WTC11 (cell line): ENCODE measurements at regions not wholly inside any gene's neighbourhood (a gene's known extent, or its start where the extent isn't known, plus 50 kb on each side); places are given as distances from the start of the nearest gene placed in this dataset.

Source experiments
- ATAC-seq: fragments of 200-7000 bp; cut with Tn5 transposase; 2 replicates; pipeline ENCODE4 v1.10.0; 2021; ENCODE audit warnings: mild to moderate bottlenecking, moderate library complexity
- CTCF ChIA-PET: fragments of 300-600 bp; sonication (Branson Sonifier 250); formaldehyde crosslinking; loops from one replicate; lab custom pipeline; 2021; ENCODE audit warnings: antibody characterized with exemption; lab: Charles Lee
- POLR2A ChIA-PET: fragments of 350-600 bp; sonication (Branson Sonifier 250); formaldehyde crosslinking; loops from one replicate; lab custom pipeline; 2021; ENCODE audit warnings: antibody characterized with exemption; lab: Charles Lee
- DNase-seq: peaks from one replicate; pipeline ENCODE4 v3.0.0; 2021; ENCODE audit warnings: low spot score
- H3K27ac Mint-ChIP-seq: 2 replicates; pipeline ENCODE4 v1.8.0; 2021; ENCODE audit warnings: mixed read lengths
- H3K27me3 Mint-ChIP-seq: 2 replicates; pipeline ENCODE4 v1.8.0; 2021; ENCODE audit warnings: low read depth, mild to moderate bottlenecking, moderate library complexity, mixed read lengths
- H3K36me3 Mint-ChIP-seq: 2 replicates; pipeline ENCODE4 v1.8.0; 2021; ENCODE audit warnings: mixed read lengths
- H3K4me1 Mint-ChIP-seq: 2 replicates; pipeline ENCODE4 v1.8.0; 2022; ENCODE audit warnings: mixed read lengths
- H3K4me3 Mint-ChIP-seq: 2 replicates; pipeline ENCODE4 v1.8.0; 2021; ENCODE audit warnings: mild to moderate bottlenecking, moderate library complexity, mixed read lengths
- H3K9me3 Mint-ChIP-seq: 2 replicates; pipeline ENCODE4 v1.8.0; 2021; ENCODE audit warnings: mixed read lengths
- CBFB ChIP-seq: sonication (generic); formaldehyde crosslinking; IDR thresholded peaks from 2 replicates; pipeline ENCODE4 v1.8.1; 2022; ENCODE audit warnings: mild to moderate bottlenecking, low read depth, missing genetic modification reagents
- E2F1 ChIP-seq: sonication (generic); formaldehyde crosslinking; IDR thresholded peaks from 2 replicates; pipeline ENCODE4 v1.8.0; 2022; ENCODE audit warnings: mild to moderate bottlenecking, missing genetic modification reagents
- E2F4 ChIP-seq: sonication (generic); formaldehyde crosslinking; IDR thresholded peaks from 2 replicates; pipeline ENCODE4 v1.8.1; 2022; ENCODE audit warnings: low read depth, mild to moderate bottlenecking, moderate library complexity, missing genetic modification reagents, borderline replicate concordance
- EMX1 ChIP-seq: fragments of 250-450 bp; sonication (Bioruptor Pico); IDR thresholded peaks from 2 replicates; pipeline ENCODE4 v1.8.0; 2021; ENCODE audit warnings: mild to moderate bottlenecking
- GTF2I ChIP-seq: fragments of 250-450 bp; sonication (Bioruptor Pico); conservative IDR thresholded peaks from 2 replicates; pipeline ENCODE4 v1.4.0; 2021; ENCODE audit warnings: mild to moderate bottlenecking
- JUN ChIP-seq: sonication (generic); formaldehyde crosslinking; IDR thresholded peaks from 2 replicates; pipeline ENCODE4 v1.8.0; 2023; ENCODE audit warnings: mild to moderate bottlenecking, missing genetic modification reagents
- NFYB ChIP-seq: sonication (generic); formaldehyde crosslinking; conservative IDR thresholded peaks from 2 replicates; pipeline ENCODE4 v1.8.0; 2022; ENCODE audit warnings: low read depth, missing genetic modification reagents
- PRDM15 ChIP-seq: sonication (generic); formaldehyde crosslinking; IDR thresholded peaks from 2 replicates; pipeline ENCODE4 v1.8.0; 2022; ENCODE audit warnings: missing genetic modification reagents
- PREB ChIP-seq: sonication (generic); formaldehyde crosslinking; IDR thresholded peaks from 2 replicates; pipeline ENCODE4 v1.8.1; 2022; ENCODE audit warnings: mild to moderate bottlenecking, missing genetic modification reagents, moderate library complexity, borderline replicate concordance
- RORB ChIP-seq: fragments of 250-450 bp; sonication (Bioruptor Pico); IDR thresholded peaks from 2 replicates; pipeline ENCODE4 v1.9.0; 2021; ENCODE audit warnings: mild to moderate bottlenecking
- SOX15 ChIP-seq: fragments of 250-450 bp; sonication (Bioruptor Pico); IDR thresholded peaks from 2 replicates; pipeline ENCODE4 v1.9.0; 2021; ENCODE audit warnings: mild to moderate bottlenecking
- STAT6 ChIP-seq: sonication (generic); formaldehyde crosslinking; conservative IDR thresholded peaks from 2 replicates; pipeline ENCODE4 v1.8.1; 2023; ENCODE audit warnings: mild to moderate bottlenecking, low read depth, missing genetic modification reagents, moderate library complexity
- ZNF121 ChIP-seq: sonication (generic); formaldehyde crosslinking; IDR thresholded peaks from 2 replicates; pipeline ENCODE4 v1.8.0; 2023; ENCODE audit warnings: missing genetic modification reagents
- ZNF425 ChIP-seq: fragments of 250-450 bp; sonication (Bioruptor Pico); conservative IDR thresholded peaks from 2 replicates; pipeline ENCODE4 v1.9.0; 2021; ENCODE audit warnings: mild to moderate bottlenecking
- ZNF671 ChIP-seq: fragments of 250-450 bp; sonication (Bioruptor Pico); IDR thresholded peaks from 2 replicates; pipeline ENCODE4 v1.8.0; 2021; ENCODE audit warnings: mild to moderate bottlenecking
- ZSCAN18 ChIP-seq: fragments of 250-450 bp; sonication (Bioruptor Pico); IDR thresholded peaks from 2 replicates; pipeline ENCODE4 v2.1.2; 2022; ENCODE audit warnings: mild to moderate bottlenecking, moderate library complexity
- TF ChIP-seq, protein P1 (sequence below): sonication (generic); formaldehyde crosslinking; IDR thresholded peaks from 2 replicates; pipeline ENCODE4 v1.8.1; 2023; ENCODE audit warnings: mild to moderate bottlenecking, missing genetic modification reagents, moderate library complexity

DNA sequence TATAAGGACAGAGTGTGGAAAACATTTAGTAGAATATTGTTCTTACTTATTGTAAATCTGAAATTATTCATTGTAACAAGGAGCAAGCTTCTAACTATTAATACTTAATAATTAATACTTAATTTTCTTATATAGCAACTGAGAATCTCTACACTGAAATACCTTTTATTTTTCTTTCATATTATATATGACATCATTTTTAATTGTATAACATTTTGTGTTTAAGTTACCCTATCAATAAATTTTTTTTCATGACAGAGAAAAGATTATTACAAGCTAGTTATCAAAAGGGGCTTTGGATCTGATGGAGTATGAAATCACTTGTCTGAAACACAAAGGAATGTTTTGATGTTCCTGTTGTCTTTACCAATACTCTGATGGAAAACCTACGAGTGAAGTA is 72.2 kb upstream of the CNKSR3 start:
- TF ChIP-seq EMX1 (no peak), PRDM15 (CRISPR knock-in tag) (no peak), JUN (no peak), ZNF425 (CRISPR knock-in tag) (no peak), GTF2I (CRISPR knock-in tag) (no peak), CBFB (CRISPR knock-in tag) (no peak), NFYB (CRISPR knock-in tag) (no peak), RORB (CRISPR knock-in tag) (no peak)
- TF ChIP-seq, all 79 proteins: peak for 0
- Mint-ChIP-seq H3K27me3 (no peaks in the 10 kb centered on the region; the same call in 1 of the 2 replicates), H3K27ac (no peak overlapping the region), H3K4me3 (no peak overlapping the region), H3K36me3 (0 out of 2 replicates have a peak, but pooled peaks cover 4% of the 10 kb centered on the region), H3K4me1 (peaks cover 11% of the 10 kb centered on the region), H3K9me3 (peaks cover 10% of the 10 kb centered on the region)
- no peak for ATAC-seq
- CTCF ChIA-PET, result no interaction called here
- DNase-seq, result no peak
- POLR2A ChIA-PET, result no interaction called here

DNA sequence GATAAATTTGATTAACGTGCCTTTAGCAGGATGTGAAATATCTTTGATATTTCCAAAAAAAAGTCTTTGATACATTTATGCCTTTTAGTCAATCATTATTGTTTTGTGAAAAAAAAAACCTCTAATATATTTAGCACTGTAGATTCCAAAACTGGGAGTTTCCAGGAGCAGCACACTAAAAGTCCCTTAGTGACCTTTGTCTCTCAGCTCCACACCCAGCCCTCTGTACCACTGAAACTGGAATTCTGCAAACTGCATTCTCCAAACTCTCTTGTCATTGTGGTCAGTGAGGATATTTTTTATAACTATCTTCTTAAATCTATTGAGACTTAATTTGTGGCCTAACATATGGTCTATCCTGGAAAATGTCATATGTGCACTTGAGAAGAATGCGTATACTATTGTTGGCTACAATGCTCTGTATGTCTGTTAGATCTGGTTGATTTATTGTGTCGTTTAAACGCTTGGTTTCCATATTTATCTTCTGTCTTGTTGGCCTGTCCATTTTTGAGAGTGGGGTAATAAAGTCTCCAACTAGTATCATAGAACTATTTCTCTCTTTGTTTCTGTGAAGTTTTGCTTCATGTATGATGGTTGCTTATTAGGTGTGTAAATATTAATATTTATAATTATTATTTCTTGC is 73.2 kb upstream of the CNKSR3 start:
- Mint-ChIP-seq H3K36me3 (0 out of 2 replicates have a peak, but pooled peaks cover 4% of the 10 kb centered on the region), H3K27me3 (no peaks in the 10 kb centered on the region; the same call in 1 of the 2 replicates), H3K27ac (no peak overlapping the region), H3K4me3 (no peak overlapping the region), H3K4me1 (peaks cover 11% of the 10 kb centered on the region), H3K9me3 (peaks cover 10% of the 10 kb centered on the region)
- ChIA-PET CTCF (no interaction called here), POLR2A (no interaction called here)
- ATAC-seq (no peak), DNase-seq (no peak)
- TF ChIP-seq ZSCAN18 (no peak), E2F4 (CRISPR knock-in tag) (no peak)

- CTCF ChIA-PET, result no interaction called here
- Mint-ChIP-seq H3K36me3 (no peaks in the 10 kb centered on the region), H3K9me3 (no peaks in the 10 kb centered on the region), H3K4me1 (peaks cover 12% of the 10 kb centered on the region), H3K4me3 (no peak overlapping the region), H3K27ac (no peak overlapping the region), H3K27me3 (no peaks in the 10 kb centered on the region; the same call in 1 of the 2 replicates)
- ATAC-seq (no peak), DNase-seq (no peak)
- POLR2A ChIA-PET, result no interaction called here
- TF ChIP-seq E2F1 (CRISPR knock-in tag) (no peak), PREB (no peak), SOX15 (CRISPR knock-in tag) (no peak), STAT6 (CRISPR knock-in tag) (no peak), ZNF671 (CRISPR knock-in tag) (no peak), ZNF121 (CRISPR knock-in tag) (no peak)
- TF ChIP-seq, protein P1, sequence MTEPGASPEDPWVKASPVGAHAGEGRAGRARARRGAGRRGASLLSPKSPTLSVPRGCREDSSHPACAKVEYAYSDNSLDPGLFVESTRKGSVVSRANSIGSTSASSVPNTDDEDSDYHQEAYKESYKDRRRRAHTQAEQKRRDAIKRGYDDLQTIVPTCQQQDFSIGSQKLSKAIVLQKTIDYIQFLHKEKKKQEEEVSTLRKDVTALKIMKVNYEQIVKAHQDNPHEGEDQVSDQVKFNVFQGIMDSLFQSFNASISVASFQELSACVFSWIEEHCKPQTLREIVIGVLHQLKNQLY (CRISPR knock-in tag), result no peak
Measured at GRCh38 chr6:154590756-154591155, 80.3 kb upstream of the CNKSR3 start.
